ENCODE measurements at regions not wholly inside any gene's neighbourhood (a gene's known extent, or its start where the extent isn't known, plus 50 kb on each side); places are given as distances from the start of the nearest gene placed in this dataset.
A peak's percentile ranks its signal among the peaks of the same experiment; 100 is the strongest.

DNA sequence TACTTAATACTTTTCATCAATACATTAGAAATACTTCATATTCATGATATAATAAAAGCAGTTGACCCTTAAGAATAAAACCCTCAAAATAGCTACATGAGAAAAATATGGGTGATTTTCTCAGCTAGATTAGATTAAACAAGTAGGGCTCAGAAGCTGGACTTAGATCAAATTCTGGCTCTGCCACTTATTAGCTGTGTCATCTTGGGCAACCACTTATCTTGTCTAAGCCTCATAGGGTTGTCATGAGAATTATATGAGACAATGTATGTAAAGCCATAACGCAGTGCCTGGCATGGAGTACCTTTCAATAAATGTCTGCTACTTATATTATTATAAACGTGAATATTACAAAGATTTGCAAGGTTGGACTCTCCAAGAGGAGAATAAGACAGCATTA is 84.3 kb upstream of the PGRMC2 start:
- Histone ChIP-seq H3K4me3 (ENCODE audit: low read depth in 1 of 2, low read length in 2 of 2) (no peak overlapping the region), H3K36me3 (ENCODE audit: control insufficient read depth in 2 of 2, insufficient read depth in 2 of 2, low read length in 1 of 2) (no peaks in the 10 kb centered on the region), H3K27me3 (ENCODE audit: control insufficient read depth in 1 of 2, insufficient read depth in 2 of 2, low read length in 2 of 2) (no peaks in the 10 kb centered on the region), H3K4me1 (ENCODE audit: control insufficient read depth in 2 of 2, insufficient read depth in 2 of 2, low read length in 1 of 2) (no peaks in the 10 kb centered on the region), H3K9me3 (ENCODE audit: control insufficient read depth in 2 of 2, insufficient read depth in 1 of 2, low read depth in 1 of 2, low read length in 1 of 2) (peaks cover 0 to 7% of the 10 kb centered on the region in 2 donors), H3K27ac (ENCODE audit: low read depth in 2 of 2, low read length in 1 of 2) (no peak overlapping the region)
- 84 to 88% methylated on average over 2 of the region's 2 CpGs for WGBS, 2 donors

DNA sequence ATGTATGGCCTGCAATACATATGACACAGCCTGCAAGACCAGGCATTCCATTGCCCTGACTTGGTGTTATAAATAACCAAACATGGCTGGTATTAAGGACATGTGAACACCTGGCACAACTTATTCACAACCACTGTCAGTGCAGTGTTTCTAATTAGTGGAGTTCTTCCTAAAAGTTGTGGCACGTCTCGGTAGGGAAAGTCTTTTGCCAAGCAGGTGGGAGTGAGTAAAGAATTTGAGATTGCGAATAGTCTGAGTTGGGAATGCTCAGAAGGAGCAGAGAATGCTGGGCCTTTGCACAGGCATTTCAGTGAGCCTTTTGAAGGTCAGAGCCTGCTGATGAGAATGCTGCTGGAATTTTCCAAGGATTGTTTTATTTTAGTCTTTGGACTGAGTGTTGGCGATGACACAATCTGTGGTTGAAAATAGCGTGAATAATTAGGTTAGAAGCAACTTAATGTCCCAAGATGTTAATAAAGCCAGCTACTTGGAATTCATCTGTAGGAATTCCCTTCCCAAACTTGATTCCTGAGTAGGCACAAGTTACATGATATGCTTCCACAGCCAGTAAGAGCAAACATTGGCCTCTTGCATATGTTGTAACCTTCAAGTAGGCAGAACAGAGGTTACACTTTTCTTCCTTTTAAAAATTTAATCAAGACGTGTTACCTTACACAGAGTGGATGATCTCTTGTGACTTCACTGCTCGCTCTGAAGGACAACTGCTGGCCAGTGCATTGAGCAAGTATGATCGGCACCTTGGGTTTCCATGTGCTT is 83.6 kb upstream of the PGRMC2 start:
- no peaks in the 10 kb centered on the region for H3K4me1 ChIP-seq (ENCODE audit: control insufficient read depth in 2 of 2, insufficient read depth in 2 of 2, low read length in 1 of 2)
- H3K36me3 ChIP-seq (ENCODE audit: control insufficient read depth in 2 of 2, insufficient read depth in 2 of 2, low read length in 1 of 2) = no peaks in the 10 kb centered on the region
- no peaks in the 10 kb centered on the region for H3K27me3 ChIP-seq (ENCODE audit: control insufficient read depth in 1 of 2, insufficient read depth in 2 of 2, low read length in 2 of 2)
- no peak overlapping the region for H3K4me3 ChIP-seq (ENCODE audit: low read depth in 1 of 2, low read length in 2 of 2)
- peak overlapping the region in 1 of 2 donors; percentile 30 for H3K27ac ChIP-seq (ENCODE audit: low read depth in 2 of 2, low read length in 1 of 2)
- peaks cover 0 to 5% of the 10 kb centered on the region in 2 donors for H3K9me3 ChIP-seq (ENCODE audit: control insufficient read depth in 2 of 2, insufficient read depth in 1 of 2, low read depth in 1 of 2, low read length in 1 of 2)
- WGBS, 2 donors = 71 to 78% methylated on average over 8 of the region's 8 CpGs

DNA sequence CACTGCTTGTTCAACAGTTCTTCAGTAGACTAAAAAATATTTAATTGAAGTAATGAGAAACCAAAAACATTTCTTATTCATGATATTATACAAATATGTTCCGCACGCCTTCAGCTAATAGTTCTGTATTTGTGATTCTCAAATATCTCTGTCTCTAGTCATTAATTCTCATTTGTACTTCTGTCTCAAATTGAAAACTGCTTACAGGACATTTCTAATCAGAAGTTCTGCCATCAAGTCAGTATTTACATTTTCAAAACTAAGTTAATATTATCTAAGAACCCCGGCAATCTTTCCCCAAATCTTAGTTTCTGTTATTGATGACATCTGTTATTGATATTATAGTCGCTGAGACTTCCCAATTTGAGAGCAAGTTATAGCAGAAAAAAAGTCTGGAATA is 78.6 kb upstream of the PGRMC2 start:
- Histone ChIP-seq H3K27me3 (ENCODE audit: control insufficient read depth in 1 of 2, insufficient read depth in 2 of 2, low read length in 2 of 2) (no peaks in the 10 kb centered on the region), H3K4me3 (ENCODE audit: low read depth in 1 of 2, low read length in 2 of 2) (no peak overlapping the region), H3K4me1 (ENCODE audit: control insufficient read depth in 2 of 2, insufficient read depth in 2 of 2, low read length in 1 of 2) (no peaks in the 10 kb centered on the region), H3K36me3 (ENCODE audit: control insufficient read depth in 2 of 2, insufficient read depth in 2 of 2, low read length in 1 of 2) (no peaks in the 10 kb centered on the region), H3K9me3 (ENCODE audit: control insufficient read depth in 2 of 2, insufficient read depth in 1 of 2, low read depth in 1 of 2, low read length in 1 of 2) (peaks cover 0 to 5% of the 10 kb centered on the region in 2 donors), H3K27ac (ENCODE audit: low read depth in 2 of 2, low read length in 1 of 2) (no peak overlapping the region)
- WGBS, 2 donors = 93 to 96% methylated on average over 4 of the region's 4 CpGs

DNA sequence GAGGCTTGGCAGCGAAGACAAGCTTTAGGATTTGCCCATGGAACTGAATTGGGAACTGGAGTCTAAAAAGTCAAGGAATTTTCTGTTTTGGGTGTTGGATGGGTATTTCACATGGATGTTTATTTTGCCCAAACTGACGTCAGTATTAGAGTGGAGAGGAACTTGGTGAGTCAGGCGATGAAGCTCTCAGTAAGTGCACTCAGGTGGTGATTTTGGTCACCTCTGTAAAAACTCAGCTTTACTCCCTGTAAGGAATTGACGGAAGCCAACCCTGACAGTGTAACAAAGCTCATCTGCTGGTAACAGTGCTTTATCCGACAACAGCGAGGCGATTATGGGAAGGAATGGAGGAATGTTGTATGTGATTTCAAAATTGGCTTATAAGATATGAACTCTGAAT is 77.0 kb upstream of the PGRMC2 start:
- Histone ChIP-seq H3K36me3 (ENCODE audit: control insufficient read depth in 2 of 2, insufficient read depth in 2 of 2, low read length in 1 of 2) (no peaks in the 10 kb centered on the region), H3K9me3 (ENCODE audit: control insufficient read depth in 2 of 2, insufficient read depth in 1 of 2, low read depth in 1 of 2, low read length in 1 of 2) (peaks cover 0 to 5% of the 10 kb centered on the region in 2 donors), H3K4me1 (ENCODE audit: control insufficient read depth in 2 of 2, insufficient read depth in 2 of 2, low read length in 1 of 2) (no peaks in the 10 kb centered on the region), H3K4me3 (ENCODE audit: low read depth in 1 of 2, low read length in 2 of 2) (no peak overlapping the region), H3K27ac (ENCODE audit: low read depth in 2 of 2, low read length in 1 of 2) (no peak overlapping the region), H3K27me3 (ENCODE audit: control insufficient read depth in 1 of 2, insufficient read depth in 2 of 2, low read length in 2 of 2) (no peaks in the 10 kb centered on the region)
- WGBS, 2 donors = 88 to 94% methylated on average over 7 of the region's 7 CpGs

DNA sequence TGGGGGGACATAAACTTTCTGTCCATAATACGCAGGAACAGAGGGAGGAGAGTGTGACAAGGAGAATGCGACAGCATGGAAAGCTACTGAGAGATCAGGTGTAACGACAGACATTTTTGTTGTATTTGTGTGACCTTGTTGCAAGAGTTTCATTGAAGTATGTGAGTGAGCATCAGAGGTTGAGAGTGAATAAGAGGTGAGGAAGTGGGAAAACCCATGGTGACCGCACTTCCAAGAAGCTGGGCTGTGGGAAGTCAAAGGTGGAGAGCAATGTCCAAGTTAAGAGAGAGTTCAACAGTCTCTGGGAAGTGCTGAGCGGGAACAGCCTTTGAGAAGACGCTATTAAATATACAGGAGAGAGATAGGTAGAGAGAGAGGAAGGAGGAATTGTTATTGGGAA is 76.4 kb upstream of the PGRMC2 start:
- 96 to 97% methylated on average over 6 of the region's 6 CpGs for WGBS, 2 donors
- H3K27me3 ChIP-seq (ENCODE audit: control insufficient read depth in 1 of 2, insufficient read depth in 2 of 2, low read length in 2 of 2) = no peaks in the 10 kb centered on the region
- H3K4me3 ChIP-seq (ENCODE audit: low read depth in 1 of 2, low read length in 2 of 2) = no peak overlapping the region
- H3K9me3 ChIP-seq (ENCODE audit: control insufficient read depth in 2 of 2, insufficient read depth in 1 of 2, low read depth in 1 of 2, low read length in 1 of 2) = peaks cover 0 to 1% of the 10 kb centered on the region in 2 donors
- no peaks in the 10 kb centered on the region for H3K36me3 ChIP-seq (ENCODE audit: control insufficient read depth in 2 of 2, insufficient read depth in 2 of 2, low read length in 1 of 2)
- H3K27ac ChIP-seq (ENCODE audit: low read depth in 2 of 2, low read length in 1 of 2) = no peak overlapping the region
- no peaks in the 10 kb centered on the region for H3K4me1 ChIP-seq (ENCODE audit: control insufficient read depth in 2 of 2, insufficient read depth in 2 of 2, low read length in 1 of 2)

DNA sequence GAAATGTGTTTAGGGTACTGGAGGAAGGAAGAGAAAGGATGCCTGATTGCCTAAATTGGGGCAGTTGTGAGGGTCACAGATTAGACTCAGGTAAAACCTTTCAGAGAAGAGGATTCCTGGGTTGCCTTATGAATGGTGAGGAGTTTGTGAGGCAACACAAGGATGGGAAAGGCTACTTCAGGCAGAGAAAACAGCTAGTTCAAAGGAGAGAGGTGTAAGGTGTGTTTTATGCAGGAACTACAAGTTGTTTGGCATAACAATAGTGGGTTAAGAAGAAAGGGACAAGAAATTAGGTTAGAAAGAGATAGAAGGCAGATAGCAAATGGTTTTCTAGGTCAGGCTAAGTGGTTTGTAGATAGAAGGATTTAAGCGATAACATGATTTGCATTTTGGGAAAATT is 75.1 kb upstream of the PGRMC2 start:
- no peaks in the 10 kb centered on the region for H3K36me3 ChIP-seq (ENCODE audit: control insufficient read depth in 2 of 2, insufficient read depth in 2 of 2, low read length in 1 of 2)
- no peaks in the 10 kb centered on the region for H3K9me3 ChIP-seq (ENCODE audit: control insufficient read depth in 2 of 2, insufficient read depth in 1 of 2, low read depth in 1 of 2, low read length in 1 of 2)
- WGBS, 2 donors = 97% methylated on average over 1 of the region's 1 CpG
- H3K4me1 ChIP-seq (ENCODE audit: control insufficient read depth in 2 of 2, insufficient read depth in 2 of 2, low read length in 1 of 2) = no peaks in the 10 kb centered on the region
- no peaks in the 10 kb centered on the region for H3K27me3 ChIP-seq (ENCODE audit: control insufficient read depth in 1 of 2, insufficient read depth in 2 of 2, low read length in 2 of 2)
- no peak overlapping the region for H3K4me3 ChIP-seq (ENCODE audit: low read depth in 1 of 2, low read length in 2 of 2)
- H3K27ac ChIP-seq (ENCODE audit: low read depth in 2 of 2, low read length in 1 of 2) = no peak overlapping the region

DNA sequence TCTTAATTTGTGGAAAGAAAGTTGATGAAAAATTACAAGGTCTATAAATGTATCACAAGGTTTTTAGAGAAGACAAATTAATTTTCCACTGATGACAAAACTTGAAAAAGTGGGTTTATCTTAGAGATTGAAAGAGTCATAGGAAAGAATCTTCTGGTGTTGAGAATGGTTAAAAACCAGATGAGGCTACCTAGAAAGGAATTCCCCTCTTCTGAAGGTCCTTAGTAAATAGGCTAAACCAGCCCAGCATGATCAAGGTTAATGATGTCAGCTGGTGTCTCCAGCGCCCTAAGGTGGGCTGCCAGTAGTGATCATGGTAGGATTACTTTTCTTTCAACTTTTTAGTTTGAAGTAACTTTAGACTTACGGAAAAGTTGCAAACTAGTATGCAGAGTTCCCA is 71.8 kb upstream of the PGRMC2 start:
- H3K36me3 ChIP-seq (ENCODE audit: control insufficient read depth in 2 of 2, insufficient read depth in 2 of 2, low read length in 1 of 2) = no peaks in the 10 kb centered on the region
- H3K4me1 ChIP-seq (ENCODE audit: control insufficient read depth in 2 of 2, insufficient read depth in 2 of 2, low read length in 1 of 2) = no peaks in the 10 kb centered on the region
- no peak overlapping the region for H3K27ac ChIP-seq (ENCODE audit: low read depth in 2 of 2, low read length in 1 of 2)
- no peaks in the 10 kb centered on the region for H3K27me3 ChIP-seq (ENCODE audit: control insufficient read depth in 1 of 2, insufficient read depth in 2 of 2, low read length in 2 of 2)
- WGBS, 2 donors = 83 to 86% methylated on average over 2 of the region's 2 CpGs
- no peak overlapping the region for H3K4me3 ChIP-seq (ENCODE audit: low read depth in 1 of 2, low read length in 2 of 2)
- no peaks in the 10 kb centered on the region for H3K9me3 ChIP-seq (ENCODE audit: control insufficient read depth in 2 of 2, insufficient read depth in 1 of 2, low read depth in 1 of 2, low read length in 1 of 2)

DNA sequence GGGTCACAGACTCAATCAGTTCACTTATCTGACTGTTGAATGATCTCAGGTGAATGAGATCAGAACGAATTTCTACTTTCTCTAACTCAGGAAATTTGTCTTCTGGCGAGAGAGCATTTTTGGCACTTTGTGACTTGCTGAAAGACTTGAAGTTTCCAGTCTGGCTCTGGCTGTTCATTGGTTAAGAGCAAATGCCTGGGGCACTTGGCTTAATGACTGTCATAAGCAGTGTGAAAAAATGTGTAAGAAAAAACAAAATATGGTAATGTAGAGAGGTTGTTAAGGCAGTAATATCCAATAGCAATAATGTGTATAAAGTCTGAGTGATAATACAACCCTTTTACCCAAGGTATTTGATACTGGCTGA is 71.3 kb upstream of the PGRMC2 start:
- Histone ChIP-seq H3K36me3 (ENCODE audit: control insufficient read depth in 2 of 2, insufficient read depth in 2 of 2, low read length in 1 of 2) (no peaks in the 10 kb centered on the region), H3K4me3 (ENCODE audit: low read depth in 1 of 2, low read length in 2 of 2) (no peak overlapping the region), H3K4me1 (ENCODE audit: control insufficient read depth in 2 of 2, insufficient read depth in 2 of 2, low read length in 1 of 2) (no peaks in the 10 kb centered on the region), H3K9me3 (ENCODE audit: control insufficient read depth in 2 of 2, insufficient read depth in 1 of 2, low read depth in 1 of 2, low read length in 1 of 2) (no peaks in the 10 kb centered on the region), H3K27me3 (ENCODE audit: control insufficient read depth in 1 of 2, insufficient read depth in 2 of 2, low read length in 2 of 2) (no peaks in the 10 kb centered on the region), H3K27ac (ENCODE audit: low read depth in 2 of 2, low read length in 1 of 2) (no peak overlapping the region)
- WGBS, 2 donors = 33 to 39% methylated on average over 2 of the region's 2 CpGs

DNA sequence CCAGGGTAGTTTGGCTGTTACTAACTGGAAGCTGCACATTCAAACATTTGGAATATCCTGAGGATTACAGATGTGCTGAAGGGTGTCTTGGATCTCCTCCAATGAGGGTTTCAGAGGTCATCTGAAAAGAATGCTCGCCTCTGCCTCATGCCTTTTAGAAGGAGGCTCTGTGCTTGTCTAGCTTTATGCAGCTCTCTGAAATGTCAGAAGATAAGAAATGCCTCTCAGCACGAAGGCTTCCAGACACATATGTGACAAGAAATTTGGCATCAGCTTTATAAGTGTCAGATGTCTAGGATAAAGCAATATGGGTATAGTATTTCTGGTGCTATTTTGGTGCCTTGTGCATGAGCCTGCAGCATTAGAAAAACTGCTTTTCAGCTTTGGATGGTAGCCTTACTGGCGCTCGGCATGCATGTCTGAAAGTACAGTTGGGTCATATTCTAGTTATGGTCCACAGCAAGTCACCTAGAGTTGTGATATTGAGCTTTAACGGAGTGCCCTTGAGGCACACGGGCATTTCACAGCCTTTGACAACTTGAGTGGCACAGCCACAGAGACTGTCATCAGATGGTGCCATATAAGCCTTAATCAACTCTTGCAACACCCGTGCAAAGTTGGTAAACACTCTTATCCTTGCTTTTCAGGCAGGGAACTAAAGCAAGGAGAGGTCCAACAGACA is 70.8 kb upstream of the PGRMC2 start:
- H3K4me3 ChIP-seq (ENCODE audit: low read depth in 1 of 2, low read length in 2 of 2) = no peak overlapping the region
- no peaks in the 10 kb centered on the region for H3K36me3 ChIP-seq (ENCODE audit: control insufficient read depth in 2 of 2, insufficient read depth in 2 of 2, low read length in 1 of 2)
- H3K27ac ChIP-seq (ENCODE audit: low read depth in 2 of 2, low read length in 1 of 2) = no peak overlapping the region
- WGBS, 2 donors = 54 to 62% methylated on average over 7 of the region's 7 CpGs
- no peaks in the 10 kb centered on the region for H3K27me3 ChIP-seq (ENCODE audit: control insufficient read depth in 1 of 2, insufficient read depth in 2 of 2, low read length in 2 of 2)
- H3K9me3 ChIP-seq (ENCODE audit: control insufficient read depth in 2 of 2, insufficient read depth in 1 of 2, low read depth in 1 of 2, low read length in 1 of 2) = no peaks in the 10 kb centered on the region
- H3K4me1 ChIP-seq (ENCODE audit: control insufficient read depth in 2 of 2, insufficient read depth in 2 of 2, low read length in 1 of 2) = no peaks in the 10 kb centered on the region

DNA sequence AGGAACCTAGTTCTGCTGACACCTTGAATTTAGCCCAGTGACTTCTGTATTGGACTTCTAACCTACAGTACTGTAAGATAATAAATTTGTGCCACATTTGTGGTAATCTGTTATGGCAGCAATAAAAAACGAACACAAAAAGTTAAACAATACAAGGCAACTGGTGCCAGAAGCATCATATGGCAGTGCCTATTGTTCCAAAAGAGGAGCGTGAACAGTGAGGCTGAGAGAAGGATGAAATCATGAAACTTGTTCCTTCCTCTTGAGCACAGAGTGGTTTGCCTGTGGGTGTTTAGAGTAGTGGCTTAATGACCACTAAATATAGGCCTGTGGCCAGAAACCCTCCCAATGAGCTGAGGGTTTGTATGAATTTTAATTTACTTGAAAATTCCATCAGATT is 69.7 kb upstream of the PGRMC2 start:
- H3K4me3 ChIP-seq (ENCODE audit: low read depth in 1 of 2, low read length in 2 of 2) = no peak overlapping the region
- 44 to 65% methylated on average over 2 of the region's 2 CpGs for WGBS, 2 donors
- H3K27ac ChIP-seq (ENCODE audit: low read depth in 2 of 2, low read length in 1 of 2) = no peak overlapping the region
- no peaks in the 10 kb centered on the region for H3K27me3 ChIP-seq (ENCODE audit: control insufficient read depth in 1 of 2, insufficient read depth in 2 of 2, low read length in 2 of 2)
- H3K36me3 ChIP-seq (ENCODE audit: control insufficient read depth in 2 of 2, insufficient read depth in 2 of 2, low read length in 1 of 2) = no peaks in the 10 kb centered on the region
- no peaks in the 10 kb centered on the region for H3K4me1 ChIP-seq (ENCODE audit: control insufficient read depth in 2 of 2, insufficient read depth in 2 of 2, low read length in 1 of 2)
- H3K9me3 ChIP-seq (ENCODE audit: control insufficient read depth in 2 of 2, insufficient read depth in 1 of 2, low read depth in 1 of 2, low read length in 1 of 2) = no peaks in the 10 kb centered on the region

Data from esophagus (tissue), 2 donors.